GM19463 (cell line): ENCODE measurements at regions not wholly inside any gene's neighbourhood (a gene's known extent, or its start where the extent isn't known, plus 50 kb on each side); places are given as distances from the start of the nearest gene placed in this dataset.
A peak's percentile ranks its signal among the peaks of the same experiment; 100 is the strongest.

Source experiments
- ATAC-seq: cut with Tn5 transposase; IDR thresholded peaks from one replicate; pipeline ENCODE4 v1.9.1; 2021; ENCODE audit warnings: mild to moderate bottlenecking, moderate library complexity; ENCODE audit not compliant: unreplicated experiment

DNA sequence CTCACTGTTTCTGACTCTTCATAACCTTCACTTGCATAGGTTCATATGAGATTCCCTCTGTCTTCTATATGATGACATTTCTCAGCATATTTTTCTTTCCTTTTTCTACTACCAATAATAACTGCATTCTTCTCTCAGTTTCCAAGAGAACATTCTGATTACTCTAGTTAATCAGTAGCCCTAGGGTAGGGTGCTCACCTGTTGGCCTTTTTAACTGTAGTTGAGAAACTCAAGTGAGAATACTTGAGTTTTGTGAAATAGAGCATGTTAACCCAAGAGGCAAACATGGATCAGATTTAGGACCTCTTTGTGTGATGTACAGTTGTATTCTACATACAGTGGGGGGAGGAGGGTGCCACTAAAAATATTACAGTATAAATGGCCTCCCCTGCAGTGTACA, 308.0 kb downstream of the CMPK2 start:
- ATAC-seq: no peak

DNA sequence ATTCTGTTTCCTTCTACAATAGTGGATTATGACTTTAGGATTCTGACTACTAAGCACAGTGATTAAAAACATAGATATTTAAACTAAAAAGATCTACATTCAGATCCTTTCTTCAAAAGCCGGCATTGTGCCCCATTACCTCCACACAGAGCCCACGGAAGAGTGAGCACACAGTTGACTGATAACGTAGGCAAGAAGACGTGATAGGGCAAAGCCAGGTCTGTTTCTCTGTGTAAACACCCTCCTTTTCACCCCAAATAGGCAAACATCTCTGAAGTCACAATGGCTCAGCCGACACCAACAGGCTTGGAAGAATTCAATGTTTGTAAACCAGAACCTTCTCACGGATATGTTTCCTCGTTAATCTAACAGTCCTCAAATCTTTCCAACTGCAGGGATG, 302.9 kb downstream of the CMPK2 start:
- ATAC-seq: no peak

DNA sequence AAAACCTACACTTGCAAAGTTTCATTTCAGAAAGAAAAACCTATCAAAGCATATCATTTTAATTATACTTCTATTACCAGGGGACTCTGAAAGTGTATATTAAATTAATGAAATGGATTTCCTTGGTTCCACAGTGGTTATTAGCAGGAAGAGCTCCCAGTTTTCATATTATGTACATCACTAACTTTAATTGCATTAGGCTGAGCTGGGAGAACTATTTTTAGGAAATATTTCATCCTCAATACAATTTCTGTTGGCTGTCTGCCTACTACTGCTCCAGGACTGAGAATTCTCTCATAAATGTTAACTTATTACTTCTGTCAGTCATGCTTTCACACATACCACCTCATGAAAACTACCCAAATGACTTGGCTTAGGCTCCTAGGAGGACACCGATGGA, 301.4 kb downstream of the CMPK2 start:
- ATAC-seq: no peak

DNA sequence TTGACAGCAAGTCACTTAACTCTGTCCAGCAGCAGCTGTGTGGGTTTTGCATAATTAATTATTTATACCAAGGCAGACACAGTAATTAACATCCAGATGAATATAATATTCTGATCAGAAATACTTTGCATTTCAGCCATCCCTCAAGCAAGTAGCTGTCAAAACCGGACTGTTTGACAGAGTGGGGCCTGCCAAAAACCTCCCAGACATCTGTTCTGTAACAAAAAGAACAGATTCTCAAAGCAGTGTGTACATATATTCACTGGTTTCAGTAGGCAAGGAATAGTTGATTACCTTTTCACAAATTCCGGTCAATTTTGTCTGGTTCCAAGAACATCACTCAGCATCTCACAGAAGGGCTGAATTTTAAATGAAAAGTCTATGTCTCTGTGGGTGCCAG, 291.6 kb downstream of the CMPK2 start:
- no peak for ATAC-seq

DNA sequence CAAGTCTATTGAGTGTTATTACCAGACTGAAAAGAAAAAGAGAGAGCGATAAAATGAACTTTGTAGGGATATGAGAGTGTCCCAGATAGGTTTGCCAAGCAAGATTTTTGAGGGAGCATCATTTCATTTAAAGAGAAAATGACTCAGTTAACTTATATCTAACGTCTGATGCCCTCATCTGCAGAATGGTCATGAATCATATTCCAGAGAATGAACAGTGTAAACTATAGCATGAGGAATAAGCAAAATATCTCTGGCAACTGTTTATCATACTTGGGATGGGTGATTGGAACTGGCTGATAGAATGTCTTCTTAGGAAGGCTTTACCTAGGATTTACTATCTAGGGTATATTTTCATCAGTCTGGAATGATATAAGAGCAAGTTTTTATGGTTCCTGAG, 289.4 kb downstream of the CMPK2 start:
- no peak for ATAC-seq

DNA sequence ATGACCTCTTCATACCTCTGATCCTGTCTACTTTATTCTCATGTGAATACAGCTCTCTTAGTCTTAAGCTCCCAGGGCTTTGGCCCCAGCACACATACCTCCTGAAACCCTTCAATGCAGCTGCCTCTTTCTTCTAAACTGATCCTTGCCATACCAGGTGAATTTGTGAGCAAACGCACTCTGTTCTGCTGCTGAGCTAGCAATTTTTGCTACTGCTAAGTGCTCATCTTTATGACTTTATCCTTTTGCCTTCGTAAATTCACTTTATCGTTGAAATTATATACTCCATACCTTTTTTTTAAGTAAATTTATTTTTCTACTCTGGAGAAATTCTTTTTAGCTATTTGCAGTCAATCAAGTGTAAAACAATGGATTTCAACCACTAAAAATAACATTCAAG, 287.7 kb downstream of the CMPK2 start:
- ATAC-seq: no peak

DNA sequence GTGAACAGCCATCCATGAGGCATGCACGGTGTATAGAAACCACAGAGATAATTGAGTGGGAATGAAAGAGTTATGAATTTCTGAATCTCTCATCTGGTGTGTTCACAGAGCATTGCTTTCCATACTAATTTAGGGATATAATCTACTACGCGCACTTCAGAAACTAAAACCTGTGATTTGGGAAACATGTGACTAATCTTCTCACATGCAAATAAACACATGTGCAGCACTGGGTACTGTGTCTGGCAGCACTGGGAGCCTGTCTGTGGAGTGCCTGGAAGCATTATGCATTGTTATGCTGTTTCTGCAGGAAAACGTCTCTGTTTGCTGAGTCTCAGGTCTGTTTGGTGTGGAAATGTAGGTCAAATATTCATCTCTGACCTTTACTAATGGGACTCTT, 287.3 kb downstream of the CMPK2 start:
- no peak for ATAC-seq

DNA sequence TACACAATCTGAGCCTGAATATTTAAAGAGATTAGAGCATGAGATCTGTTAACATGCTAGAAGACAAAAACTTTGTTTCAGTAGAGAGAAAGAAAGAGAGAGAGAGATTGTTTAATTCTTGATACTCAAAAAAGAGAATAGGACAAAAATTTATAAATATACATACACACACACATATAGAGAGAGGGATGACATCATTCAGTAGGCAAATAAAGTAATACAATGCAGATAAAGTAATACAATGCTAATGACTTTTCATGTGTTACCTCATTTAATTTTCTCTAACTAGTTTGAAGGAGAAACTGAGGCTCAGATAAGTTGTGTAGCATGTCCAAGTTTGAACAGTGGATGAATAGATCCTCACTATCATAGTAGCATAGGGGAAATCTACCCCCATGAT, 286.4 kb downstream of the CMPK2 start:
- ATAC-seq: no peak

DNA sequence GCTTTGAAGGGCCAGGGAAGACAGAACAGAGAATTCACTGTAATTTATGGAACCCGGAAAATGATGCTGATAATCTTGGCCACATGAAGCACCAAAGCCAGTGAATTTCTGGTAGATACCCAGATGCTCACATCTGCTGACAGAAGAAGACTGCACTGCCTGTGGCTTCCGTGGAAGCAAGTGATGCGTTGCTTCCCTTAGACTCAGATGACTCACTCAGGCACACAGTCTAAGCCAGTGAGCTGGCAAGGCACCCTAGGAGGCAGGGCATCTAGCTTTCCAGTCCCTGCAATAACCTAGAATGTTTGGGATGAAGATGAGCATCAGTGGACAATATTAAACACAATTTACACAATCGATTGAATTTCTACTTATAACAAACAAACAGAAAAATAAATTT, 284.7 kb downstream of the CMPK2 start:
- peak; percentile 44 for ATAC-seq

DNA sequence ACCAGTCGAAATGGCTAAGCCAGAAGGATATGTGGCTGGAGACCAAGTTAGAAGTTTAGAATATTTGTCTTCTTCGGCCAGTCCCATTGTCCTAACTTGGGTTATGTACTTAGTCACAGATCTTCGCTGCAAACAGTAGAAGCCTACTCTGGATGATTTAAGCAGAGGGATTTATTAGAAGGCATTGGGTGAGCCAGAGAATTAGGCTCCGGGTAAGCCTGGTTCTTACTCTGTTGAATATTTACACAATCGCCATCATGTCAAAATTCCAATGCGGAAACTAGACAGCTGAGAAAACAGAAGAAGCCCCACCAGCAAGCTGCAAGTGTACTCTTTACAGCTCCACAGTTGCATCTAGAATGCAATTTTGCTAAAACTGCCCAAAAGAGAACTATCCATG, 276.6 kb downstream of the CMPK2 start:
- no peak for ATAC-seq

DNA sequence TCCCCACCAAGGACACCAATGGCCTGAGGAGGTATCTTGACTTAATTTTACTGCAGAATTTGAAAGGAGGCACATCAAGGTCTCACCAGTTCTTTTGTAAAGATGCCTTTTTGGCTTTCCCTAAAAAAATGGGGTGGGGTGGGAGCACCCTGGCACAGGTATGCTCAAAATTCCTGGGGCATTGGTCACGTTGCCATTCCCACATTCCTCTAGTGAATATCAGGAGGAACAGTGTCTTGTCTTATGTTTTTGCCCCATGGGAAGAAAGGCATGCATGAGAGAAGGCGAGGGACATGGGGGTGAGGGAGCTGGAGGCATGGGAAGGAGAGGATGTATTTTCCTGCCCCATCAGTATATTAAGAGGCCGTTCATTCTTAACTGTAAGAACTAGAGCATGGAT, 275.3 kb downstream of the CMPK2 start:
- no peak for ATAC-seq

DNA sequence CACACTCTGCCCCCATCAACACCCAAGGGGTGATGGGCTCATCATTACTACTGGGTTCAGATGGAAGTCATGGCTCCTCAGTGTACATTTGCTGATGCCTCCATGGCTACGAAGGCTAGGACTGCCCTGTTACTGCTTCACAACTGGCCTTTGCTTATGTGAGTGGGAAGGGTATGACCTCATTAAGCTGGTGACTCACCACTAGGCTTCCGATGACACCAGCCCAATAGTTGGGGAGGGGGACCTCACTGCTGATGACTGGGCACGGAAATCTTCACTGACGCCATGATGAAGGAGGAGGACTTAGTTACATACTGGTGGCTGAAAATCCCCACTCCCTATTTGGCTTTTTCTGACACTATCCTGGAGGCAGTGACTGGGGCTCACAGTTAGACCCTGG, 263.2 kb downstream of the CMPK2 start:
- ATAC-seq: no peak

DNA sequence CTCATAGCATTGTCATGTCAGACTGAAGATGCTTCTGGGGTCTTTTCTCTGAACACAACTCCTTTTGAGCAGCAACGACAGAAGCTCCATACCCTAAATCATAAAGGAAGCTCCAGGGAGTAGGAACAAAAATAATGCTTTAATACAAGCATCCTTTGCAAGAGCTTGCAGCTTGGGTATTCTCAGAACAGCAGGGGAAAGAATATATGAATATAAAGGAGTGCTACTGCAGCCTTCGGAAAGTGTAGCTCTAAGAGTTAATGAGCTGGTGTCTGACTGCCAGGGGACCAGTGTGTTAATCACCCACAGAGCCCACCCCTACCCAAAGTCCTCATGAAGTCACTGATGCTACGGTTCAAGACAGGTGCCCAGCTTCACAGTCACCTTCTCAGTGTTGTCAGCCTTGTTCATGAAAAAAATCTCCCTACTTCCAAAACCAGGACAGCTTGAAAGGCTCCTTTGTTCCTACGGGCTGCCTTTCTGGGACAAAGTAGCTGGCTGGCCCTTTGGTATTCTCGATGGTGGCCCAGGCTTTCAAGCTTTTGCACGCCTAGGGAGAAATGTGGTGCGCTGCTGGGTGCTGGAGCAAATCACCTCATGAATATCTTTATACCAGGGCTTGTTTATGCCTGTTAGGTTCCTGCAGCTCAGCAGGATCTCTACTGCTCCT, 259.7 kb downstream of the CMPK2 start:
- no peak for ATAC-seq

DNA sequence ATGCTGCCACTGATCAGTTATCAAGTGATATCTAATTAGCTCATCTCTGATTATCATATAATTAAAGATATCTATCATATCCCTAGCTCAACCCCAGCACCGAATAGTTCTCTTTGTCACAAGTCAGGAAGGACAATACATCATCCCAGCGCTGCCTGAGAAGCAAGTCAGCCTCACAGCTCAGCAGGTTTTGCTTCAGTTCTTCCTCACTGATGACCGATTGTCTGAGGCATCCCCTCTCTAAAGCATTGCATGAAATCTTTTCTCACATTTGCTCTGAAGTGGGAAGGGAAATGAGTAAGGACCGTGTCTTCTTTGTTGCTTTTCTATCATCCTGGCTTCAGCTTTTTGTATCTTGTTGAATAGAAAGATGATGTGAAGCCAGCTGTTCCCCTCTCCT, 247.9 kb downstream of the CMPK2 start:
- no peak for ATAC-seq

DNA sequence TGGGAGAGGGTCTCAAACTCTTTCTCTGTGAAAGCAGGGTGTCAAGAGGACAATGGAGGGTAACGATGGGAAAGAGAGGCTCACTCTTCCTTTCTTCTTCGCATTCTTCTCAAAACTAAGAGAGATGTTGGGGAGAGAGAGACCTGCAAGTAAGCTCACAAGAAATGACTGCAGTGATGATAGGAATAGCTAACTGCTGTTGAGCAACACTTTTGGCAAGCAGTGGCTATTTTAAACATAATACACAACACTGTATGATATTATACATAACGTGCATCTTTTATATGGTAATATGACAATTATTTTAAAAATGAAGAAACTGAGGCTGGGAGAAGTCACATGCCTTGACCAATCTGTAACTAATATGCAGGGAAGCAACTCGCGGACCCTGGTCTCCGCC, 247.5 kb downstream of the CMPK2 start:
- no peak for ATAC-seq

DNA sequence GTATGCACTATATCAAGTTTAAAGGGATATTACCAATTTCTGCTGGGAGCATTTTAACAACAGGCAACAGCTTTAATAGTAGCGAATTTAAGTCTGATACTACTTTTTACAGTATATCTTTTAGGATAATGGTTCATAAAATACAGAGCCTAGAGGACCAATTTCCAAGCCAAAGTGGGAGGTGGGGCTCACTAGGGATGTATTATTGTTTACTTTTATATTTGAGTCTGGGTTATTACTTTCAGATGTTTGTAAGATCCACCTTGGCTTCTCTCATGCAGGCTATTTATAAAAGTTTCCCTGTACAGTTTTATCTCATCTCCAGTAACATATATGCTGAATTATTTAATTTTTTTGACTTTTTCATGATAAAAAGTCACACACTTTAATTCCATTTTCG, 242.0 kb downstream of the CMPK2 start:
- ATAC-seq: no peak

DNA sequence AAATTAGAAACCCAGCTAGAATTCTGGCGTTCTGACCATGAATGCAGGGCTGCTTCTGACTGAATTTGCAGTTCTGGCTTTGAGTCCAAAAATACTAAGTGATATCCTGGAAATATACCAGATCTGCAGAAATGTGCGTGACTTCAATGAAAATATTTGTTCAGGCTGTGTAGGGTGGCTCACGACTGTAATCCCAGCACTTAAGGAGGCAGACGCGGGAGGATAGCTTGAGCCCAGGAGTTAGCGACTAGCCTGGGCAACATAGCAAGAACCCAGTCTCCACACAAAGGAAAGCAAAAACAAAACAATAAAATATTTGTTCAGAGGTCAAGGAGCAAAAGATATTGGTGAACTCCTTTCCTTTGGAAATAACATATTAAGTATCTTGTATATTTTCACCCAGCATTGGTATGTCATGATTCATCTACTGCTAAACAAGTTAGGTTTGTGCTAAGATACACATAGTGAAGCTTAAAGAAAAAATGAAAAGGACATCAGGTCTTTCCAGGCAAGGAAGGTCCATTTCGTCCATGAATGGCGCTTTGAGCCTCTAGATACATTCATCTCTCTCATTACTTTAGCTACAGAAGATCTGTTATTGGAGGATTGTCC, 239.2 kb downstream of the CMPK2 start:
- ATAC-seq: no peak

DNA sequence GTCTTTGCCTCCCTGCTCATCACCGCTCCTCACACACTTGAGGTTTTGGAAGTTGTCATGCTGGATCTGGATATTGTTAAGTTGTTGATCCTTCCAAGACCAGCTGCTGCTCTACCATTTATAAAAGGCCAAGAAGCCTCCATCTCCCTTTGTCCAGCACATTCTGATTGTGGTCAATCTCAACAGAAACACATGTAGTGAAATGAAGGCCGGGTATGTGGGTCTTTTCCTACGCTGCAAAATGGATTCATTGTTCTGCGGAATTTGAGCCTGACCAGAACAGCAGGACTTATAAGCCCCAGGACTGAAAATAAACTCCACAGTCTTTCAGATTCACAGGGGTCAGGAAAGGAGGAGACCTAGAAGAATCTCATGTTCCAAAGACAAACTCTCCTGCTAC, 238.4 kb downstream of the CMPK2 start:
- ATAC-seq: no peak

DNA sequence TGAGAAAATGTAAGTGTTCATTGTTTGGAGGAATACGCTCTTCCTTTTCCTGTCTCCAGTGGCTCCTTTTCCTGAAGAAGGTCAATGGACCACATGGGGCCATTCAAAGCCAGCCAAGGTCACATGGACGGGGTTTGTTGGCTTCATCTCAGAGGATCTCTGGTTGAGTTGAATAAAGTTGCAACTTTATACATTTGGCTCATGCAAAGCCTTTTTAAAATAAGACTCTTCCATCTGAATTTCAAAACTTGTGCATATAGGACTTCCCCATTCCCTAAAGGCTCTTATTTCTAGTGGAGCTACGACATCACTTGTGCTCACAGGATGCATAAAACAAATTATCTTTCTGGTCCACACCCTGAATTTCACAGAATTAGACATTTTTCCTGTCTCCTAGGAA, 235.5 kb downstream of the CMPK2 start:
- ATAC-seq: no peak

DNA sequence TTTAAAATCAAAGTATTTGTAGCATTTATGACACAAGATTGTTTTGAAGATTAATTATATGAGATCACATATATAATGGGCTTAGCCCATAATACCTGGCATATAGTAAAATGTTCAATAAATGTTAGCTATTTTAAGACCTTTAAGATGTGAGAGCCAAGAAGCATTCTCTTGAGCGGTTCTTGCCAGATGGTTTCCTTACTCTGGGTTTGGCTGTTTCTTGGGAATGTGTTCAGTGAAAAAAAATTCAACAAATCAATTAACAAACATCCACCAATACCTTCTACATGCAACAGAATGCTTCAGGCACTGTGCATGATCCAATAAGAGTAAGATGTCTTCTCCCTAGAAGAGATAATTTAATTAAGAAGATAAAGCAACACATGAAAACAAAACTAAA, 230.4 kb downstream of the CMPK2 start:
- ATAC-seq: no peak

DNA sequence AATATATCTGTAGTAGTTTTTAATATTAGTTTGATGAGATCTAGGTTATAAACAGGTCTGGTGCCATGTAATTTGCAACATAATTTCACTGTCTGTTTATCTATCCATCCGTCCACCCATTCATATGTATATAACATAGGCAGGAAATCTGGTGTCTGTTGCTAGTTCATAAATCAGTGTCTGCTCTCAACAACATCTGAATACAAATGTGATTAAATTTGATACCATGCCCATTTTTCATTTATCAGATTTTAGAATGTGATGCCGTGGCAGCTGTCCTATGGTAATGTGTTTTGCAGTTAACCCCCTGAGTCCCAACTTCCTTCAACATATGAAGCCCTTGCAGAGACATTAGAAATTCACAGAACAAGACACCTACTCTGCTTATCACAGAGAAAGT, 228.4 kb downstream of the CMPK2 start:
- no peak for ATAC-seq

DNA sequence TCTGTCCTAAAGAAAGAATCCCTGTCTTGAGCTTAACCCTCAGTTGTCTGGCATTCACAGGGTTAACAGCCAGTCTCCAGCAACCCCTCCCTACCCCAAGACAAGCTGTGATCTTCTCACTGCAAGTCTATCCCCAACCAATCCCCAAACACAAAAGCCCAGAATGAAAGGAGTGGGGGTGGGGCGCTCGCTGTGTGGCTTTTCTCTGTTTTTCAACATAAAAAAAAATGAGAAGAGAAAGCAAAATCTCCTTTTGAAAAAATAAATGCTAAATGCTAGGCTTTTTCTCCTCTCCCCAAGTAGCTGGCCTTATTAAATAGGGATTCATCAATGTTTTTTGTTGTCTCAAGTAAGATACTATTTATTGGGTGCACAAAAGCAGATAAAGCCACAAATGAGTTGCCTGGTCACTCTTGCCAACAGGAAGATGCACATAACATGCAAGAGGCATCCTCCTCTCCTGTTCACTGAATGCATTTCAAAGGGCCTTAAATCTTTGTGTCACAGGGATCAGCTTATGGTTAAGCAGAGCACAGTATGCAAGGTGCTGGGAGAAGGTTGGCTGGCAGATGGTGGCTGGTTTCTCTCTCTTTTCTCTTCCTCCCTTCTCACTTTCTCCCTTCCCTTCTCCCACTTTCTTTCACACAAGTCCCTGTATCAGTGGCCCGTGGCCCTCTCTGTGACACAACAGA, 225.6 kb downstream of the CMPK2 start:
- ATAC-seq: no peak

DNA sequence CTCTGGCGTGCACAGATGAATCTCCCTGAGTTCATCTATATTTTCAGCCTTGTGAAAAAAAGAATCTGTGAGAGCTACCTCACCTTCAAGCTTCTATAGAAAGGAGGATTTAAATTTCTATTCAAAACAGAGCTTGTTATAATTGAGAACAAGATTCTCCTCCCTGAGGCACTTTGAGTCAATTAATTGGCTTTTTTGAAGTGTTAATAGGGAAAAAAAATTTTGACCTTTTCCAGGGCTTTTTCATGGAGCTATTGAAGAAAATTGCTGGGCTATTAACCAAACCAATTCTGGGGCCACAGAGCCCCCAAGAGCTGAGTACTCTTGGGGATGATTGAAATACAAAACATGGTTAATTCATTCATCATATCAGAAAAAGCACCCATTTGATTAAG, 225.1 kb downstream of the CMPK2 start:
- no peak for ATAC-seq
